ENCODE measurements at regions not wholly inside any gene's neighbourhood (a gene's known extent, or its start where the extent isn't known, plus 50 kb on each side); places are given as distances from the start of the nearest gene placed in this dataset.
"Not testable (repeated sequence)": the region's sequence is repeated elsewhere in the genome, so short reads cannot be mapped to it uniquely, and the experiment has no call there.

DNA sequence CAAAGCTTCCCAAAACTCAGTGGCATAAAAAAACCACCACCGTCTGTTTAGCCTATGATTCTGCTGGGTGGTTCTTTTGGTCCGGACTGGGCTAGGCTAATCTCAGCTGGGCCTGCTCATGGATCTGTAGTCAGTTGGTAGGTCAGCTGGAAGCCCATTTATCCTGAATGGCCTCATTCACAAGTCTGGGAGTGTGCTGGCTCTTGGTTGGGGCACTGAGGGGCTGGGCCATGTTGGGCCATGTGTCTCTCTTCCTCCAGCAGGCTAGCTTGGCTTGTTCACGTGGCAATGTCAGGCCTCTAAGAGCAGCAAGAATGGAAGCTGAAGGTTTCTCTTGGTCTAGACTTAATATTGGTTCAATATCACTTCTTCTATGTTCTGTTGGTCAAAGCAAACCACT lies 95.7 kb upstream of the HS6ST1 start:
- 94 to 100% methylated on average over 3 of the region's 3 CpGs for WGBS, 2 donors
- H3K9me3 ChIP-seq, result no peaks in the 10 kb centered on the region
- no peaks in the 10 kb centered on the region for H3K4me1 ChIP-seq
- TF ChIP-seq POLR2A (IDR thresholded peaks at IDR 0.05), result no peak
- TF ChIP-seq, protein P1, sequence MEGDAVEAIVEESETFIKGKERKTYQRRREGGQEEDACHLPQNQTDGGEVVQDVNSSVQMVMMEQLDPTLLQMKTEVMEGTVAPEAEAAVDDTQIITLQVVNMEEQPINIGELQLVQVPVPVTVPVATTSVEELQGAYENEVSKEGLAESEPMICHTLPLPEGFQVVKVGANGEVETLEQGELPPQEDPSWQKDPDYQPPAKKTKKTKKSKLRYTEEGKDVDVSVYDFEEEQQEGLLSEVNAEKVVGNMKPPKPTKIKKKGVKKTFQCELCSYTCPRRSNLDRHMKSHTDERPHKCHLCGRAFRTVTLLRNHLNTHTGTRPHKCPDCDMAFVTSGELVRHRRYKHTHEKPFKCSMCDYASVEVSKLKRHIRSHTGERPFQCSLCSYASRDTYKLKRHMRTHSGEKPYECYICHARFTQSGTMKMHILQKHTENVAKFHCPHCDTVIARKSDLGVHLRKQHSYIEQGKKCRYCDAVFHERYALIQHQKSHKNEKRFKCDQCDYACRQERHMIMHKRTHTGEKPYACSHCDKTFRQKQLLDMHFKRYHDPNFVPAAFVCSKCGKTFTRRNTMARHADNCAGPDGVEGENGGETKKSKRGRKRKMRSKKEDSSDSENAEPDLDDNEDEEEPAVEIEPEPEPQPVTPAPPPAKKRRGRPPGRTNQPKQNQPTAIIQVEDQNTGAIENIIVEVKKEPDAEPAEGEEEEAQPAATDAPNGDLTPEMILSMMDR (IDR thresholded peaks at IDR 0.05), result no peak
- no peak overlapping the region for H3K4me3 ChIP-seq (replicated peaks in 1 of 3)
- intact Hi-C loops (cut with DNase I), result no loop called here
- no peak for DNase-seq
- no peaks in the 10 kb centered on the region for H3K27me3 ChIP-seq
- no peaks in the 10 kb centered on the region for H3K36me3 ChIP-seq
- no peak overlapping the region for H3K27ac ChIP-seq

DNA sequence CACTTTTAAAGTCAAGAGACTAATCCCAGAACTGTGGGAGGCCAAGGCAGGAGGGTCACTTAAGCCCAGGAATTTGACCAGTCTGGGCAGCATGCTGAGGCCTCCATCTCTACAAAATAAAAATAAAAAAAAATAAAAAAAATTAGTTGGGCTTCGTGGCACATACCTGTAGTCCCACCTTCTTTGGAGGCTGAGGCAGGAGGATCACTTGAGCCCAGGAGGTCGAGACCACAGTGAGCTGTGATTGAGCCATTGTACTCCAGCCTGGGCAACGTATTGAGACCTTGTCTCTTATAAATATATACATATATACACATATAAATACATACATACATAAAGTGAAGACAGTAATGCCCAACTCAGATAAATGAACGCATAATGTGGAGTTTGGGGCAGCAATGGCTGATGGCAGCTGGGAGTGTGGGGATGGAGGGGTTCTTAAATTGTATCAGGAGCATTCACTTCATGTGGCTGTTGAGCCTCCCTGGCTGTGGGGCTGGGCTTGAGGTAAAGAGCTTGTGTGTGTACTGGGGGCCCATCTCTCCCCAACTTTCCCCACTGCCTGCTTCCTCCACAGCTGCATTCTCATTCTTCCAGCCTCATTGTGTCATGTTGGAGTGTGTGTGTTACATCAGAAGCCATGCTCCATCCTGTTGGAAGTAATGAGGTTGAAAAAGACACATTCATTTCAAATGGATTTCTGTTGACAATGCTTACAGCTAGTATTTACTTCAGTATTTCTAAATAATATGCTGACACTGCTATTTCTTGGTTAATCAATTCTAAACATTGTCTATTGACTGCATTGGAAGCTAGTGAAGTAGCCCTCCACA lies 96.5 kb upstream of the HS6ST1 start:
- Histone ChIP-seq H3K4me1 (no peaks in the 10 kb centered on the region), H3K4me3 (replicated peaks in 1 of 3) (no peak overlapping the region), H3K27me3 (no peaks in the 10 kb centered on the region), H3K27ac (no peak overlapping the region), H3K9me3 (no peaks in the 10 kb centered on the region), H3K36me3 (no peaks in the 10 kb centered on the region)
- no peak for DNase-seq
- WGBS, 2 donors, result 89 to 91% methylated on average over 4 of the region's 4 CpGs
- TF ChIP-seq, protein P1 (IDR thresholded peaks at IDR 0.05), result no peak
- no peak for TF ChIP-seq POLR2A (IDR thresholded peaks at IDR 0.05)
- intact Hi-C loops (cut with DNase I), result no loop called here

GRCh38 chr2:128415779-128416061 lies 97.1 kb upstream of the HS6ST1 start:
- H3K4me1 ChIP-seq, result no peaks in the 10 kb centered on the region
- no peak overlapping the region for H3K4me3 ChIP-seq (replicated peaks in 1 of 3)
- H3K27ac ChIP-seq, result no peak overlapping the region
- intact Hi-C loops (cut with DNase I), result no loop called here
- no peaks in the 10 kb centered on the region for H3K27me3 ChIP-seq
- no peaks in the 10 kb centered on the region for H3K36me3 ChIP-seq
- 86 to 95% methylated on average over 1 of the region's 1 CpG for WGBS, 2 donors
- DNase-seq, result no peak
- H3K9me3 ChIP-seq, result no peaks in the 10 kb centered on the region
- TF ChIP-seq, protein P1 (IDR thresholded peaks at IDR 0.05), result no peak
- TF ChIP-seq POLR2A (IDR thresholded peaks at IDR 0.05), result no peak

GRCh38 chr2:128416109-128416785 lies 97.6 kb upstream of the HS6ST1 start:
- 80 to 83% methylated on average over 5 to 9 of the region's 9 CpGs for WGBS, 2 donors
- Histone ChIP-seq H3K27me3 (no peaks in the 10 kb centered on the region), H3K27ac (no peak overlapping the region), H3K36me3 (no peaks in the 10 kb centered on the region), H3K9me3 (no peaks in the 10 kb centered on the region), H3K4me3 (replicated peaks in 1 of 3) (no peak overlapping the region), H3K4me1 (no peaks in the 10 kb centered on the region)
- TF ChIP-seq, protein P1 (IDR thresholded peaks at IDR 0.05), result no peak
- TF ChIP-seq POLR2A (IDR thresholded peaks at IDR 0.05), result no peak
- intact Hi-C loops (cut with DNase I), result no loop called here
- DNase-seq, result no peak

GRCh38 chr2:128416806-128417205 lies 98.1 kb upstream of the HS6ST1 start:
- DNase-seq, result no peak
- Histone ChIP-seq H3K4me3 (replicated peaks in 1 of 3) (no peak overlapping the region), H3K36me3 (no peaks in the 10 kb centered on the region), H3K9me3 (no peaks in the 10 kb centered on the region), H3K4me1 (no peaks in the 10 kb centered on the region), H3K27ac (no peak overlapping the region), H3K27me3 (no peaks in the 10 kb centered on the region)
- intact Hi-C loops (cut with DNase I), result no loop called here
- 59 to 63% methylated on average over 3 of the region's 3 CpGs for WGBS, 2 donors
- TF ChIP-seq, protein P1 (IDR thresholded peaks at IDR 0.05), result no peak
- no peak for TF ChIP-seq POLR2A (IDR thresholded peaks at IDR 0.05)

GRCh38 chr2:128417264-128417663 lies 98.6 kb upstream of the HS6ST1 start:
- DNase-seq; H3K36me3 ChIP-seq; H3K9me3 ChIP-seq; H3K27ac ChIP-seq; H3K27me3 ChIP-seq; H3K4me3 ChIP-seq (replicated peaks in 1 of 3); intact Hi-C loops (cut with DNase I); H3K4me1 ChIP-seq: not testable (repeated sequence)
- WGBS, 2 donors, result 83 to 88% methylated on average over 11 of the region's 11 CpGs

All from thyroid gland (tissue), 4 donors.